HL-60 (cell line): ENCODE measurements at regions not wholly inside any gene's neighbourhood (a gene's known extent, or its start where the extent isn't known, plus 50 kb on each side); places are given as distances from the start of the nearest gene placed in this dataset.

Experiments used
- DNase-seq, 2 experiments: peaks; one replicate each; pipeline ENCODE4 v3.0.0-alpha.2; 2010 to 2020; ENCODE audit warnings: low read depth in 1 of 2, low spot score in 1 of 2
- H3K27ac ChIP-seq: fragments of 250-450 bp; sonication (Bioruptor Pico); replicated peaks from 2 replicates; pipeline ENCODE4 v1.5.1; 2020; ENCODE audit warnings: mild to moderate bottlenecking, moderate library complexity
- H3K27me3 ChIP-seq: fragments of 250-450 bp; sonication (Bioruptor Pico); 2 replicates; pipeline ENCODE4 v1.5.1; 2021; ENCODE audit warnings: mild to moderate bottlenecking, moderate library complexity; ENCODE audit not compliant: insufficient read depth, poor library complexity, severe bottlenecking
- H3K4me3 ChIP-seq: replicated peaks from 2 replicates; pipeline ENCODE4 v1.5.1; 2011; ENCODE audit warnings: mild to moderate bottlenecking, control low read depth, low read length; ENCODE audit not compliant: insufficient read depth
- GABPA ChIP-seq: IDR thresholded peaks from 2 replicates; pipeline ENCODE4 v1.6.1; 2012; ENCODE audit warnings: low read depth
- POLR2AphosphoS5 ChIP-seq: IDR thresholded peaks from 2 replicates; pipeline ENCODE4 v1.6.1; 2012; ENCODE audit warnings: low read depth
- SPI1 ChIP-seq: IDR thresholded peaks from 2 replicates; pipeline ENCODE4 v1.6.1; 2012; ENCODE audit warnings: low read depth, mild to moderate bottlenecking, borderline replicate concordance
- TF ChIP-seq, protein P1 (sequence below): IDR thresholded peaks from 2 replicates; pipeline ENCODE4 v1.6.1; 2012; ENCODE audit warnings: low read depth; ENCODE audit not compliant: insufficient replicate concordance
- TF ChIP-seq, protein P2 (sequence below): IDR thresholded peaks from one replicate; pipeline ENCODE4 v1.5.1; 2011; ENCODE audit warnings: low read length, control low read depth, inconsistent platforms; ENCODE audit not compliant: insufficient read depth

DNA sequence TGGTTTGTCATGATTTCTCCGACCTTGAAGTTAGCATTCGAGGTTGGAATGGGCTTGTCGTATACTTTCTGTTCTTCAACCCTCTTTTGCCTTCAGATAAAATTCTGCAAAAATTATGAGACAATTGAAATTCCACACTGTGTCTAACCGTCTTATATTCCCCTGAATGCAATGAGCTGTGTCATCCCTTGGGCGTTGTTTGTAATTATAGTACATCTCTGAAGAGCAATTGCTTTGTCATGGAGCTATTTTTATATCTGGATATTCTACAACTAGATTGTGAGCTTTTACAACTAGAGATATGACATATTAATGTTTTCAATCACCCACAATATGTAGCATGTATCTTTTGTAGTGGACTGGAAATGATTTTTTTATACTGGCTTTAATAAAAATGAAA is 631.8 kb upstream of the SLC10A2 start:
- no peaks in the 10 kb centered on the region for H3K27me3 ChIP-seq
- no peak overlapping the region for H3K4me3 ChIP-seq
- DNase-seq = no peak
- TF ChIP-seq SPI1 (no peak), GABPA (no peak), POLR2AphosphoS5 (no peak)
- TF ChIP-seq, protein P1, sequence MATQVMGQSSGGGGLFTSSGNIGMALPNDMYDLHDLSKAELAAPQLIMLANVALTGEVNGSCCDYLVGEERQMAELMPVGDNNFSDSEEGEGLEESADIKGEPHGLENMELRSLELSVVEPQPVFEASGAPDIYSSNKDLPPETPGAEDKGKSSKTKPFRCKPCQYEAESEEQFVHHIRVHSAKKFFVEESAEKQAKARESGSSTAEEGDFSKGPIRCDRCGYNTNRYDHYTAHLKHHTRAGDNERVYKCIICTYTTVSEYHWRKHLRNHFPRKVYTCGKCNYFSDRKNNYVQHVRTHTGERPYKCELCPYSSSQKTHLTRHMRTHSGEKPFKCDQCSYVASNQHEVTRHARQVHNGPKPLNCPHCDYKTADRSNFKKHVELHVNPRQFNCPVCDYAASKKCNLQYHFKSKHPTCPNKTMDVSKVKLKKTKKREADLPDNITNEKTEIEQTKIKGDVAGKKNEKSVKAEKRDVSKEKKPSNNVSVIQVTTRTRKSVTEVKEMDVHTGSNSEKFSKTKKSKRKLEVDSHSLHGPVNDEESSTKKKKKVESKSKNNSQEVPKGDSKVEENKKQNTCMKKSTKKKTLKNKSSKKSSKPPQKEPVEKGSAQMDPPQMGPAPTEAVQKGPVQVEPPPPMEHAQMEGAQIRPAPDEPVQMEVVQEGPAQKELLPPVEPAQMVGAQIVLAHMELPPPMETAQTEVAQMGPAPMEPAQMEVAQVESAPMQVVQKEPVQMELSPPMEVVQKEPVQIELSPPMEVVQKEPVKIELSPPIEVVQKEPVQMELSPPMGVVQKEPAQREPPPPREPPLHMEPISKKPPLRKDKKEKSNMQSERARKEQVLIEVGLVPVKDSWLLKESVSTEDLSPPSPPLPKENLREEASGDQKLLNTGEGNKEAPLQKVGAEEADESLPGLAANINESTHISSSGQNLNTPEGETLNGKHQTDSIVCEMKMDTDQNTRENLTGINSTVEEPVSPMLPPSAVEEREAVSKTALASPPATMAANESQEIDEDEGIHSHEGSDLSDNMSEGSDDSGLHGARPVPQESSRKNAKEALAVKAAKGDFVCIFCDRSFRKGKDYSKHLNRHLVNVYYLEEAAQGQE = no peak
- TF ChIP-seq, protein P2, sequence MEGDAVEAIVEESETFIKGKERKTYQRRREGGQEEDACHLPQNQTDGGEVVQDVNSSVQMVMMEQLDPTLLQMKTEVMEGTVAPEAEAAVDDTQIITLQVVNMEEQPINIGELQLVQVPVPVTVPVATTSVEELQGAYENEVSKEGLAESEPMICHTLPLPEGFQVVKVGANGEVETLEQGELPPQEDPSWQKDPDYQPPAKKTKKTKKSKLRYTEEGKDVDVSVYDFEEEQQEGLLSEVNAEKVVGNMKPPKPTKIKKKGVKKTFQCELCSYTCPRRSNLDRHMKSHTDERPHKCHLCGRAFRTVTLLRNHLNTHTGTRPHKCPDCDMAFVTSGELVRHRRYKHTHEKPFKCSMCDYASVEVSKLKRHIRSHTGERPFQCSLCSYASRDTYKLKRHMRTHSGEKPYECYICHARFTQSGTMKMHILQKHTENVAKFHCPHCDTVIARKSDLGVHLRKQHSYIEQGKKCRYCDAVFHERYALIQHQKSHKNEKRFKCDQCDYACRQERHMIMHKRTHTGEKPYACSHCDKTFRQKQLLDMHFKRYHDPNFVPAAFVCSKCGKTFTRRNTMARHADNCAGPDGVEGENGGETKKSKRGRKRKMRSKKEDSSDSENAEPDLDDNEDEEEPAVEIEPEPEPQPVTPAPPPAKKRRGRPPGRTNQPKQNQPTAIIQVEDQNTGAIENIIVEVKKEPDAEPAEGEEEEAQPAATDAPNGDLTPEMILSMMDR = no peak
- no peak overlapping the region for H3K27ac ChIP-seq

DNA sequence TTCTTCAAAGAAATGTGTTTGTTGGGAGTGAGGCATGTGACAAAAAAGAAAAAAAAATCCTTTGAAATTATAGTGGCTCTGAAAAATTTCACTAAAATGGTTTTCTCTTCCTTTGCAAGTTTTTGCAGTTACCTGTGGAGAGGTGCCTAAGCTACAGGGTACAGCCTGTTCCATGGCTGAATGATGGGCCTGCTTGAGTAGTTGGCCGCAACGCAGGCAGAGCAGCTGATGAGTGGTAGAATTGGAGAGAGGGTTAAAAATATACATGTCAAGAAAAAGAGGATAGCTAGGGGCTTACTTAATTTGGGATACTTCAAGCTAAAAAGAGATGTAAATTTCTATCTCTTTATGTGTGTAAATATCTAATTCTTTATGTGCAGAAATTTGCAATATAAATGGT is 629.1 kb upstream of the SLC10A2 start:
- no peak overlapping the region for H3K27ac ChIP-seq
- TF ChIP-seq SPI1 (no peak), POLR2AphosphoS5 (no peak), GABPA (no peak)
- TF ChIP-seq, protein P1 = no peak
- TF ChIP-seq, protein P2 = no peak
- no peak for DNase-seq
- H3K4me3 ChIP-seq = no peak overlapping the region
- no peaks in the 10 kb centered on the region for H3K27me3 ChIP-seq

DNA sequence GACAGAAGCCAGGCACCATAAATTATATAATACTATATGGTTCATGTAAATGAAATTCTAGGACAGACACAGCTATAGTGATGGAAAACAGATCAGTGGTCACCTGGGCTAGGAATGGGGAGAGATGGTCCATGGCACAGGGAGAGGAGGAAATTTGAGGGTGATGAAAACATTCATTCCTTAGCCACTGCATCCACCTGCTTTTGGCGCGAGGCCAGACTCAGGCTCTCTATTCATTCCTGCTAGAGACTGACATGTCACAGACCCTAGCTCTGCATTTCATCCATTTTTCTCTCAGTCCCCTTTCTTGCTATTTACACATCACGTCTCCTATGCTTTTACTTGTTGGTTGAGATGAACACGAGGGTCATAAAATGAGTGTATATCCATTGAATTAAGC is 628.3 kb upstream of the SLC10A2 start:
- DNase-seq = no peak
- Histone ChIP-seq H3K27me3 (no peaks in the 10 kb centered on the region), H3K27ac (no peak overlapping the region), H3K4me3 (no peak overlapping the region)
- TF ChIP-seq, protein P1 = no peak
- TF ChIP-seq, protein P2 = no peak
- TF ChIP-seq SPI1 (no peak), GABPA (no peak), POLR2AphosphoS5 (no peak)
